Natural killer cell treated with Interleukin-12 subunit alpha and Interleukin-12 subunit beta and Interleukin-15 and Interleukin-18, amount 100 ng/mL, for 72 hours (primary cell): ENCODE measurements at regions not wholly inside any gene's neighbourhood (a gene's known extent, or its start where the extent isn't known, plus 50 kb on each side); places are given as distances from the start of the nearest gene placed in this dataset.
"Not testable (repeated sequence)": the region's sequence is repeated elsewhere in the genome, so short reads cannot be mapped to it uniquely, and the experiment has no call there.

Experiments
- ATAC-seq, 2 donors: fragments of 150-1000 bp; cut with Tn5 transposase in 1 of 2; sonication (Bioruptor Pico), chemical (Tn5 transposase) in 1 of 2; 2 replicates each; pipeline ENCODE4 v1.10.0; 2021
- DNase-seq: peaks from one replicate; pipeline ENCODE4 v3.0.0; 2022; ENCODE audit warnings: low spot score
- H3K27ac Mint-ChIP-seq, 2 donors: 1 replicate in 1 of 2; 2 replicates in 1 of 2; pipeline ENCODE4 v1.8.0; 2022; ENCODE audit warnings: mixed read lengths in 2 of 2, mild to moderate bottlenecking in 1 of 2, moderate library complexity in 1 of 2
- H3K27me3 Mint-ChIP-seq, 2 donors: 1 replicate in 1 of 2; 2 replicates in 1 of 2; pipeline ENCODE4 v1.8.0; 2022; ENCODE audit warnings: mixed read lengths in 2 of 2
- H3K36me3 Mint-ChIP-seq: one replicate; pipeline ENCODE4 v1.8.0; 2022; ENCODE audit warnings: mixed read lengths
- H3K4me1 Mint-ChIP-seq, 2 donors: 1 replicate in 1 of 2; 2 replicates in 1 of 2; pipeline ENCODE4 v1.8.0; 2022; ENCODE audit warnings: low read depth in 2 of 2, mixed read lengths in 2 of 2, mild to moderate bottlenecking in 1 of 2
- H3K4me3 Mint-ChIP-seq: one replicate; pipeline ENCODE4 v1.8.0; 2022; ENCODE audit warnings: mixed read lengths
- H3K9me3 Mint-ChIP-seq: 2 replicates; pipeline ENCODE4 v1.8.0; 2022; ENCODE audit warnings: mixed read lengths

DNA sequence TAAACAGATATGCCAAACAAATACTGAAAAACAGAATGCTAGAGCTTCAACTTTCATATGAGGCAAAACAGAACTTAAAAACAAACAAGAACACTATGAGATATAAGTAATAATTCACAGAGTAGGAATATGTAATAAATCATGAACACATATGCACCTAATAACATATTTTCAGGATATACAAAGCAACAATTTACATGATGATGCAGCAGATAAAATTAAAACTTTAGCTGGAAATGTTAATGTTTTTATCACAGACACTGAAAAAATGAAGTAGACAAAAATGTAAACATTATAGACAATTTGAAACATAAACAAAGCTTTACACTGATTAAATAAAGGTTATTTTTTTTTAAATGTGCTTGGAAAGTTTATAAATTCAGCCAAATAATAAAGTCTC, 443.1 kb upstream of the NFIA start:
- H3K4me1 Mint-ChIP-seq: no peaks in the 10 kb centered on the region
- H3K27ac Mint-ChIP-seq: no peak overlapping the region
- DNase-seq (no peak), ATAC-seq (no peak)
- no peaks in the 10 kb centered on the region for H3K36me3 Mint-ChIP-seq
- H3K27me3 Mint-ChIP-seq: peaks cover 0 to 8% of the 10 kb centered on the region in 2 donors
- peaks cover 3% of the 10 kb centered on the region for H3K9me3 Mint-ChIP-seq
- no peak overlapping the region for H3K4me3 Mint-ChIP-seq

DNA sequence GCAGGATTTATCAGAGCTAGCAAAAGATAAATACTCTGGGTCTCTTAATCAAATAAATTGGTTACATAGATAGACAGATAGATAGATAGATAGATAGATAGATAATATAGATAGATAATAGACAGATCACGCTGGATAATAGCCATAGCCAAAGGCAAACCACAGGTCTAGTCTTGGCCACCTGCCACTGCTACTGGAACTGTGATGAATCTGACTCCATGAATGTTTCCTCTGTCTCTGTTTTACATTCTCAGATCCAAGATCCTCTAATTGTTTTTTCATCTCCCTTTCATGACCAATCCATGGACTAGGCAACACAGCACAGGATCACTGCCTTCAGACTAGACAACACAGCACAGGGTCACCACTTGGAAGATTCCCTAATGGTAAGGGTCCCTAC, 444.7 kb upstream of the NFIA start:
- ATAC-seq: no peak
- Mint-ChIP-seq H3K27ac (no peak overlapping the region), H3K9me3 (peaks cover 3% of the 10 kb centered on the region), H3K27me3 (peaks cover 0 to 8% of the 10 kb centered on the region in 2 donors), H3K4me3 (no peak overlapping the region), H3K36me3 (no peaks in the 10 kb centered on the region), H3K4me1 (no peaks in the 10 kb centered on the region)
- no peak for DNase-seq

DNA sequence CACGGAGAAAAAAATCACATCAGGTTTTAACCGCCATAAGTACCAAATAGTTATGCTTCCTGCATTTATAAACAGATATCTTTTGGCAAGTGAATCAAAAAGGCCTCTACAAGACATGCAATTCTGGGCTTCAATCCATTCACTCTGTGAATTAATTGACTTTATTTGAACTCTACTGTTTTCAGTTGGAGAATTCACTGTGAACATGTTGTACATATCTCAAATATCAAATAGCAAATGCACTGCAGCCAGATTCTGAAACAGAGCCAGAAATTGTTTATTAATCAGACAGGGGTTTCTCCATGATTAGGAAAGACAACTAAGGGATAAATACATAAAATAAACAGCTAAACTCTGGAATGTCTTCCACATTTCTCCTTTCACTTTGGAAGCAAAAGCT, 445.4 kb upstream of the NFIA start:
- no peak for DNase-seq
- Mint-ChIP-seq H3K27ac (no peak overlapping the region), H3K27me3 (peaks cover 0 to 13% of the 10 kb centered on the region in 2 donors), H3K9me3 (peaks cover 9% of the 10 kb centered on the region), H3K36me3 (peaks cover 2% of the 10 kb centered on the region), H3K4me1 (no peaks in the 10 kb centered on the region), H3K4me3 (no peak overlapping the region)
- no peak for ATAC-seq

DNA sequence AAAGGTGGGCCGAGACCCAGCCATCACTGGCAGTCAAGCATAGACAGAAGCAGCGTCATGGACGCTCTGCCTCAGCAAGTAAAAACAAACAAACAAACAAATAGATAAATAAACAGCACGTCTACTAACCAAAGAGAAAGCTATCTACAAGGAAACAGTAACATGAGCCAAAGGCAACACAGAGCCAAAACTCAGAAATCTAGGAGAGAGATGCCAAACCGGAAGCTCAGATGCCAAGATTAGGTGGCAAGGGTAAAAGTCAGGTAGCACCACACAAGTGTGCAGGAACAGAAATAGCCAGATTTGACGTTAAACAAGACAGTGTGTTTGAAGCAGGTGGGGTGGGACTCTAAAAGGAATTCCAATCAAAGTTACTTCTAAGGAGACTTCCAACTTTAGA, 448.3 kb upstream of the NFIA start:
- Mint-ChIP-seq H3K4me3 (no peak overlapping the region), H3K9me3 (peaks cover 12% of the 10 kb centered on the region), H3K4me1 (no peaks in the 10 kb centered on the region), H3K36me3 (peaks cover 4% of the 10 kb centered on the region), H3K27ac (no peak overlapping the region), H3K27me3 (peaks cover 0 to 17% of the 10 kb centered on the region in 2 donors)
- ATAC-seq (no peak), DNase-seq (no peak)

DNA sequence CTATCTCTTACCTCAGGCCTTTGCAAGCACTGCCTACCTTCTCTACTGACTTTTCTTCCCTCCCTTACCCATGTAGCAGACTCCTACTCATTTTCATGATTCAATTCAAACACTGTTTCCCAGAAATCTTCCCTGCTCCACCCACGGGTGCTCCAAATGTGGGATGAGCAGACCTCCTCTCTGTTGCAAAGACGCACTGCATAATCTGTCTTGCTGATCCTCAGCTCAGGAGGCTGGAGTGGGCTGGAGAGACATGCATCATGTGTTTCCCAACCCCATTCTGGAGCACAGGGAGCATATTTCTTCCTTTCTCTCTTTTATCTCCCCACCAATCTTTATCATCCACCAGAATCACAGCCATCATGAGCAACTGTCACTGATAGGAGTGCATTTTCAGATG, 459.9 kb upstream of the NFIA start:
- no peaks in the 10 kb centered on the region for H3K9me3 Mint-ChIP-seq
- H3K4me3 Mint-ChIP-seq: no peak overlapping the region
- H3K36me3 Mint-ChIP-seq: no peaks in the 10 kb centered on the region
- DNase-seq (no peak), ATAC-seq (no peak)
- no peak overlapping the region for H3K27ac Mint-ChIP-seq
- H3K27me3 Mint-ChIP-seq: peaks cover 9 to 16% of the 10 kb centered on the region in 2 donors
- no peaks in the 10 kb centered on the region for H3K4me1 Mint-ChIP-seq

DNA sequence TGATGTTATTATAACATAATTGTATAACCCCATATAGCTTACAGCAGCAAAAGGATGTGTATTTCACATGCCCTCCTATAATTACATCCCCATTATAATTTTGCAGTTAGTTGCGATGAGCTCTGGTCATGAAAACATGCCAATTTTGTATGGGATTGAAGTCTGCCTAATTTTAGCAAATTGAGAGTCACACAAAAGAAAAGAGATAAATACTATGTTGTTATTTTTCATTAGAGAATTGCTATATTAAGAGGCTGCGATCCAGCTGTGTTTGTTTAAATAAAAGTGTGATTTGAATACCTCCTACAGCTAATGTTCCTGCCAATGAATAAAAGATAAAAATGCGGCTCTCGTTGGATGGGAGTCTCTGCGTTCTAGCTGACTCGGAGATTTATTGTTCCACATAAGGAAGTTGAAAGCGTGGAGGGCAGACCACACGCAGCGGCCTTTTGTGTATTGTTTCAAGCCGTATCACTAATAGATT, 461.0 kb upstream of the NFIA start:
- Mint-ChIP-seq H3K27me3 (peaks cover 9 to 24% of the 10 kb centered on the region in 2 donors), H3K4me1 (no peaks in the 10 kb centered on the region), H3K4me3 (no peak overlapping the region), H3K27ac (no peak overlapping the region), H3K36me3 (no peaks in the 10 kb centered on the region), H3K9me3 (peaks cover 2% of the 10 kb centered on the region)
- DNase-seq: no peak
- no peak for ATAC-seq

DNA sequence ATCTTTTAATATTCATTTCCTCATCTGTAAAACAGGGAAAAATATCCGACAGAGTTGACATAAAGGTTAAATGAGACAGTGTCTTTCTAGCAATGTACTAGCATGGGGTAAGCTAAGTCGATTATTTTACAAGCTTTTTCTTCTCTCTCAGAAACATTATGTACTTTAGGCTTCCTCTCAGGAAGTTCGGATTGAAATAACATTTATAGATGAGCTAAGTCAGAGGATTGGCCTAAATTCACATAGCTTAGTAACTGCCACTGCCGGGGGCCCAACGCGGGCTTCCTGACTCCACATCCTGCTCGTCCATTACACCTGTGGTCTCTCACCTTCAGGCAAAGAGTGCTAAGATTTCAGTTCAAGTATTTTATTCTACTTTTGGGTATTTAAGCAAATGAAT, 462.3 kb upstream of the NFIA start:
- peaks cover 9 to 24% of the 10 kb centered on the region in 2 donors for H3K27me3 Mint-ChIP-seq
- no peak for DNase-seq
- ATAC-seq: no peak
- H3K27ac Mint-ChIP-seq: no peak overlapping the region
- H3K4me3 Mint-ChIP-seq: no peak overlapping the region
- peaks cover 2% of the 10 kb centered on the region for H3K9me3 Mint-ChIP-seq
- no peaks in the 10 kb centered on the region for H3K36me3 Mint-ChIP-seq
- no peaks in the 10 kb centered on the region for H3K4me1 Mint-ChIP-seq

DNA sequence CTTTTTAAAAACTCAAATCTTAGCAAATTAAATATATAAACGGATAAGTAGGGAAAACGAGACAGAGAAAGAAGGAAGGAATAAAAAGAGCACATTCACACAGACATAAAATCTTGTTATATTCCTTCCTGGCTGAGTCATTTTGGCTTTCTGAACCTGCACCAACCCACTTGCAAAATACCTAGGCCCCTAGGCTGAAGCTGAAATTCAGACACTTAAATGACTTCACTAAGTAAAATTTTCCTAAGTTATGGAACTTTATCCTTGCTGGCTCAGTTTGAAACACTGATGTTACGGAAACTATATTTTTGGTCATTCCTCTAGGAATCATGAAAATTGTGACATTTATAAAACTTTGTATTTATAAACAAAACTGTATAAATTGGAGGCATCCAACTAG, 462.8 kb upstream of the NFIA start:
- Mint-ChIP-seq H3K4me3 (no peak overlapping the region), H3K27me3 (peaks cover 9 to 24% of the 10 kb centered on the region in 2 donors), H3K4me1 (no peaks in the 10 kb centered on the region), H3K9me3 (peaks cover 4% of the 10 kb centered on the region), H3K36me3 (no peaks in the 10 kb centered on the region), H3K27ac (no peak overlapping the region)
- DNase-seq: no peak
- ATAC-seq: no peak

DNA sequence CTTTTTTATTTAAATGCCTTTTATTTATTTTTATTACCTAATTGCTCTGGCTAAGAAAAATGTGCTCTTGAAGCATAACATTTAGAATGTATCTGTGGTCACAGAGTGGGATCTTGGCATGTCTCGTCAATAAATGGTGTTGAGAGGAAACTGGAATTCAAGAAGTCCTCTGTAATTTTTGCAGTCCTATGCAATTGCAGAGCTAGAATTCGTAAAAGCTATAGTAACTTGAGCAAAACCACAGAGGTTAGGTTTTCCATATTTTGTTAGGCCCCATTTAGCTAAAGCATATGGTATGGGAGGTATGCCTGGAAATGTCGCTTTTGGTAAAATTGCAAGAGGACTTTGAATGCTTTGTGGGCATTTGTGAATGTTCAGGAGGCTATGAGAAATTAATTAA, 466.7 kb upstream of the NFIA start:
- ATAC-seq (no peak), DNase-seq (no peak)
- H3K36me3 Mint-ChIP-seq: no peaks in the 10 kb centered on the region
- H3K27me3 Mint-ChIP-seq: peaks cover 2 to 9% of the 10 kb centered on the region in 2 donors
- H3K9me3 Mint-ChIP-seq: peaks cover 5% of the 10 kb centered on the region
- H3K4me1 Mint-ChIP-seq: no peaks in the 10 kb centered on the region
- no peak overlapping the region for H3K4me3 Mint-ChIP-seq
- no peak overlapping the region for H3K27ac Mint-ChIP-seq

DNA sequence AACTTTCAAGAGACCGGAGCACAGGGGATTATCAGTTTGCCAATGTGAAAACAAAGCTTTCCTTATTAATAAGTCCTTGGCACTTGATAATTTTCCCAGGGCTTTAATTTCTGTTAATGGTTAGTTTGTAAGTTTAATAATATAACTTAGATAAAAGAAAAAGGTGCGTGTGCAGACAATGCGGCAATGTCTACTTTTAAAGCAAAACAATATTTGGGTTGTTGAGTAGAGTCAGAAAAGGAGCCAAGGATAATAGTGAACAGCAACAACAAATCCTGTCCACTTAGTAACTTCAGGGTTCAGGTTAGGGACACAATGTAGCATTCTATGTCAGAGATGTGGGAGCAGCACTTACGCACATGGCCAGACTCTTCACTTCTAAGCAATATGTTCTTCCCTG, 469.6 kb upstream of the NFIA start:
- H3K4me1 Mint-ChIP-seq: no peaks in the 10 kb centered on the region
- no peaks in the 10 kb centered on the region for H3K36me3 Mint-ChIP-seq
- H3K27ac Mint-ChIP-seq: no peak overlapping the region
- peaks cover 16% of the 10 kb centered on the region for H3K9me3 Mint-ChIP-seq
- H3K4me3 Mint-ChIP-seq: no peak overlapping the region
- H3K27me3 Mint-ChIP-seq: peaks cover 2 to 9% of the 10 kb centered on the region in 2 donors
- no peak for DNase-seq
- no peak for ATAC-seq

DNA sequence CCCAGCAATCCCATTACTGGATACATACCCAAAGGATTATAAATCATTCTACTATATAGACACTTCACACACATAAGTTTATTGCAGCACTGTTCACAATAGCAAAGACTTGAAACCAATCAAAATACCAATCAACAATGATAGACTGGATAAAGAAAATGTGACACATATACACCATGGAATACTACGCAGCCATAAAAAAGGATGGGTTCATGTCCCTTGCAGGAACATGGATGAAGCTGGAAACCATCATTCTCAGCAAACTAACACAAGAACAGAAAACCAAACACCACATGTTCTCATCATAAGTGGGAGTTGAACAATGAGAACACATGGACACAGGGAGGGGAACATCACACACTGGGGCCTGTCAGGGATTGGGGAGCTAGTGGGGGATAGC, 475.4 kb upstream of the NFIA start:
- ATAC-seq: not testable (repeated sequence)

DNA sequence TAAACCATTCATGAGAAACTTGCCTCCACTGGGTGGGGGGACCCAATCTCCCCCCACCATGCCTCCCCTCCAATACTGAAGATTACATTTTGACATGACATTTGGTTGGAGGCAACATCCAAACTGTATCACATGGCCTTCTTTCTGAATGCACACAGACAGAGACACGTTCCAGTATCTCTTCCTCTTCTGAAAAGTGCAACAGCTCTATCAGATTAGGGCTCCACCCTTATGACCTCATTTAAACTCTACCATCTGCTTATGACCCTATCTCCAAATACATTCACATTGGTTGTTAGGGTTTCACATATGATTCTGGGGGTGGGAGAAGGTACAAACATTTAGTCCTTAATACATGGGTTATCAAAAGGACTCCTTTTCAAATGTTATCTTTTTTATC, 481.8 kb upstream of the NFIA start:
- no peaks in the 10 kb centered on the region for H3K4me1 Mint-ChIP-seq
- H3K27ac Mint-ChIP-seq: no peak overlapping the region
- H3K4me3 Mint-ChIP-seq: no peak overlapping the region
- peaks cover 7% of the 10 kb centered on the region for H3K36me3 Mint-ChIP-seq
- peaks cover 26% of the 10 kb centered on the region for H3K9me3 Mint-ChIP-seq
- DNase-seq (no peak), ATAC-seq (no peak)
- peaks cover 0 to 16% of the 10 kb centered on the region in 2 donors for H3K27me3 Mint-ChIP-seq

More for the DNA sequence above, 475.4 kb upstream of the NFIA start:
- H3K27ac Mint-ChIP-seq, DNase-seq, H3K27me3 Mint-ChIP-seq, H3K4me1 Mint-ChIP-seq, H3K4me3 Mint-ChIP-seq, H3K36me3 Mint-ChIP-seq: not testable (repeated sequence)
- H3K9me3 Mint-ChIP-seq: peaks cover 26% of the 10 kb centered on the region

DNA sequence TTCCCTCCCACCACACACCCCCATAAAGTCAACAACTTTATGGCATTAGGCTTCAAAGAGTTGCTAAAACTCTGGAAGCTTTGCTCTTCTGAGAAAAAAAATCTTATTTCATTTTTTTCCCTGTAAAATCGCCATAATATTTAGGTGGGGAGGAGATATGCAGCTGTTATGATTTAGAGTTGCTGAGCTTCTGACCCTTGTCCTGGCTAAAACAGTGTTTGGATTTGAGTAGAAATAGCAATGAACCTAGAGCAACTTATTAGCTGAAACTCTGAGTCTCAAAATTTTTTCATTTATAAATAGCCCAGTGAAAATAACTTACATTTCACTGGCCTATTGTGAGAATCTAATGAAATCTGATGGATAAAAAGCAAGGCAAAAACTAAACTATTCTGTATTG, 482.8 kb upstream of the NFIA start:
- Mint-ChIP-seq H3K4me3 (no peak overlapping the region), H3K36me3 (peaks cover 7% of the 10 kb centered on the region)
- ATAC-seq: no peak

DNA sequence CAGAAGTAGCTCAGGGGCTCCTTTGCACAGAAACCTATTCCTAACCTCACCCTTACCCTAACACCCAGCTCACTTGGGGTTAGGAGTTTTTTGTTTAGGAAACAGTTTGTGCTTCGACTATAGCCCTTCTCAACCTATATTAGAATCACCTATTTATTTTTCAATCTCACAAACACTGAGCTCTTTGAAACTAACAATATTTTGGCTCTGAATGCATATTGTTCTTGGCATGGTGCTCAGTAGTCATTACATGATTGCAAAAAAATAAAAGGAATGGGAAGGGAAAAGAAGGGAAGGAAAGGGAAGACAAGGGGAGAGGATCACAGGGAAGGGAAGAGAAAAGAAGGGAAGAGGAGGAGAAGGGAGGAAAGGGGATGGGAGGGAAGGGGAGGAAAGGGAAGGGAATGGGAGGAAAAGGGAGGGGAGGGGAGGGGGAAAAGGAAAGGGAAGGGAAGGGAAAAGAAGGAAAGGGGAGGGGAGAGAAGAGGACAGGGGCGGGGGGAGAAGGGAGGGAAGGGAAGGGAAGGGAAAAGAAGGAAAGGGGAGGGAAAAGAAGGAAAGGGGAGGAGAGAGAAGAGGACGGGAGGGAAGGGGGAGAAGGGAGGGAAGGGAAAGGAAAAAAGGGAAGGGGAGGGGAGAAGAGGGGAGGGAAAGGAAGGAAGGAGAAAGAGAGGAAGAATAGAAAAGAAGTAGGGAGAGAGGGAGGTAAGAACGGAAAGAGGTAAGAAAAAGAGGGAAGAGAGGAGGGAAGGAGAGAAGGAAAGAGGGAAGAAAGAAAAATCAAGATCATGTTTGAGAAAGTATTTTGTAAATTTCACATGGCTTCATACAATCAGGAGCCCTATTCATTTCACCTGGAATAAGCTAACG, 484.1 kb upstream of the NFIA start:
- DNase-seq: no peak
- Mint-ChIP-seq H3K9me3 (peaks cover 18% of the 10 kb centered on the region), H3K27ac (no peak overlapping the region)

More for the DNA sequence above, 482.8 kb upstream of the NFIA start:
- no peak for DNase-seq
- H3K4me1 Mint-ChIP-seq: no peaks in the 10 kb centered on the region
- H3K27ac Mint-ChIP-seq: no peak overlapping the region
- peaks cover 24% of the 10 kb centered on the region for H3K9me3 Mint-ChIP-seq
- peaks cover 0 to 16% of the 10 kb centered on the region in 2 donors for H3K27me3 Mint-ChIP-seq

More for the DNA sequence above, 484.1 kb upstream of the NFIA start:
- no peaks in the 10 kb centered on the region for H3K4me1 Mint-ChIP-seq
- peaks cover under 1% of the 10 kb centered on the region for H3K36me3 Mint-ChIP-seq
- no peak overlapping the region for H3K4me3 Mint-ChIP-seq
- ATAC-seq: no peak
- H3K27me3 Mint-ChIP-seq: peaks cover 0 to 9% of the 10 kb centered on the region in 2 donors
